Fibroblast of lung (primary cell): ENCODE measurements at regions not wholly inside any gene's neighbourhood (a gene's known extent, or its start where the extent isn't known, plus 50 kb on each side); places are given as distances from the start of the nearest gene placed in this dataset.

Experiments used
- DNase-seq, 2 donors: peaks; one replicate each; pipeline versions ENCODE4 v3.0.0 to v3.0.0-alpha.2; 2010; ENCODE audit warnings: low read depth in 2 of 2
- H2AFZ ChIP-seq: 2 replicates; pipeline ENCODE4 v1.5.1; 2012; ENCODE audit warnings: low read length, control low read depth, inconsistent platforms
- H3K27ac ChIP-seq: 2 replicates; pipeline ENCODE4 v1.5.1; 2011; ENCODE audit warnings: low read length, control low read depth; ENCODE audit not compliant: insufficient read depth
- H3K27me3 ChIP-seq: 2 replicates; pipeline ENCODE4 v1.5.1; 2011; ENCODE audit warnings: mild to moderate bottlenecking, low read length; ENCODE audit not compliant: control insufficient read depth, insufficient read depth
- H3K36me3 ChIP-seq: 2 replicates; pipeline ENCODE4 v1.5.1; 2011; ENCODE audit warnings: low read length; ENCODE audit not compliant: control insufficient read depth, insufficient read depth
- H3K4me1 ChIP-seq: 2 replicates; pipeline ENCODE4 v1.5.1; 2011; ENCODE audit warnings: low read length; ENCODE audit not compliant: control insufficient read depth, insufficient read depth; ENCODE audit errors: extremely low read depth
- H3K4me2 ChIP-seq: 2 replicates; pipeline ENCODE4 v1.5.1; 2011; ENCODE audit warnings: low read length, control low read depth; ENCODE audit not compliant: insufficient read depth; ENCODE audit errors: extremely low read depth
- H3K4me3 ChIP-seq, 4 experiments: fragments of 200-600 bp in 1 of 4; sonication (generic) in 1 of 4; replicated peaks in 1 of 4; 2 replicates each; pipeline ENCODE4 v1.5.1; 2011 to 2016; ENCODE audit warnings: low read length in 4 of 4, low read depth in 3 of 4, mild to moderate bottlenecking in 3 of 4, control low read depth in 2 of 4, inconsistent platforms in 1 of 4, mixed read lengths in 1 of 4; ENCODE audit not compliant: insufficient read depth in 1 of 4; ENCODE audit errors: control extremely low read depth in 1 of 4
- H3K79me2 ChIP-seq: 2 replicates; pipeline ENCODE4 v1.5.1; 2012; ENCODE audit warnings: mild to moderate bottlenecking, low read length, inconsistent platforms; ENCODE audit not compliant: control insufficient read depth, insufficient read depth
- H3K9ac ChIP-seq: 2 replicates; pipeline ENCODE4 v1.5.1; 2011; ENCODE audit warnings: mild to moderate bottlenecking, low read length, control low read depth; ENCODE audit not compliant: insufficient read depth
- H3K9me3 ChIP-seq: 2 replicates; pipeline ENCODE4 v1.5.1; 2012; ENCODE audit warnings: low read depth, low read length; ENCODE audit not compliant: control insufficient read depth, insufficient read depth
- H4K20me1 ChIP-seq: 2 replicates; pipeline ENCODE4 v1.5.1; 2011; ENCODE audit warnings: low read length; ENCODE audit not compliant: control insufficient read depth, insufficient read depth; ENCODE audit errors: extremely low read depth
- EZH2 ChIP-seq: IDR thresholded peaks from 2 replicates; pipeline ENCODE4 v1.5.1; 2012; ENCODE audit warnings: low read length, control low read depth, mild to moderate bottlenecking; ENCODE audit errors: missing control alignments
- TF ChIP-seq, protein P1 (sequence below), 2 donors: IDR thresholded peaks in 1 of 2; conservative IDR thresholded peaks in 1 of 2; 1 replicate in 1 of 2; 2 replicates in 1 of 2; pipeline ENCODE4 v1.5.1; 2011 to 2012; ENCODE audit warnings: low read length in 2 of 2, control low read depth in 1 of 2, inconsistent platforms in 1 of 2, low read depth in 1 of 2, mild to moderate bottlenecking in 1 of 2

DNA sequence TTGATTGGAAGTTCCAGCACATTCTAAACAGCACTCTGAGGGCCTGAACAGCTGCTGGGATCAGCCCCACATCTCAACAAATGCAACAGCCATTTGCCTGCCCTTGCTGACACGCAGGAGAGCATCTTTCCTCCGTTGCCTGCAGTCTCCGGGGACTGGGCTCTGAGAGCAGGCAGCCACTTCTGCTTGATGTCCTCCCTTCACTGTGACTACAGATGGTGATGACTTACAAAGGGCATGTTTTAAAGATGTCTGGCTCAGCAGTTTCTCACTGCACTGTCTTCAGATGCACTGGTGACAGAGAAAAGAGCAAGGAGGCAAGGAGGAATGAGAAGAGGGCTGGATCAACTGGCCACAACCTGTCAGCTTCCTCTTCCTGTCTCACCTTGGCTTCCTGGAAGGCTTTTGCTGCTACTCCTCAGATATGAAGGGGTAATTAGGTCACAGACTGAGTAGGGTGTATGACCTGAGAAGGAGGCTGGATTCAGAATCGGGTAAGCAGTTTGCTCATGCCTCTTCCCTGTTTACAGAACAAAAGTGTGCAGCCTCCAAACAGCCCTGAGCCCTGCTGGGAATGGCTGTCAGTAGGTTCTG is 143.5 kb upstream of the GHITM start:
- Histone ChIP-seq H3K4me1 (no peaks in the 10 kb centered on the region), H4K20me1 (no peaks in the 10 kb centered on the region), H3K4me3 (no peak overlapping the region), H3K36me3 (no peaks in the 10 kb centered on the region), H3K79me2 (no peaks in the 10 kb centered on the region), H3K9me3 (no peaks in the 10 kb centered on the region), H2AFZ (no peak overlapping the region), H3K27me3 (no peaks in the 10 kb centered on the region), H3K27ac (no peak overlapping the region), H3K4me2 (no peak overlapping the region), H3K9ac (no peak overlapping the region)
- no peak for DNase-seq
- TF ChIP-seq, protein P1, sequence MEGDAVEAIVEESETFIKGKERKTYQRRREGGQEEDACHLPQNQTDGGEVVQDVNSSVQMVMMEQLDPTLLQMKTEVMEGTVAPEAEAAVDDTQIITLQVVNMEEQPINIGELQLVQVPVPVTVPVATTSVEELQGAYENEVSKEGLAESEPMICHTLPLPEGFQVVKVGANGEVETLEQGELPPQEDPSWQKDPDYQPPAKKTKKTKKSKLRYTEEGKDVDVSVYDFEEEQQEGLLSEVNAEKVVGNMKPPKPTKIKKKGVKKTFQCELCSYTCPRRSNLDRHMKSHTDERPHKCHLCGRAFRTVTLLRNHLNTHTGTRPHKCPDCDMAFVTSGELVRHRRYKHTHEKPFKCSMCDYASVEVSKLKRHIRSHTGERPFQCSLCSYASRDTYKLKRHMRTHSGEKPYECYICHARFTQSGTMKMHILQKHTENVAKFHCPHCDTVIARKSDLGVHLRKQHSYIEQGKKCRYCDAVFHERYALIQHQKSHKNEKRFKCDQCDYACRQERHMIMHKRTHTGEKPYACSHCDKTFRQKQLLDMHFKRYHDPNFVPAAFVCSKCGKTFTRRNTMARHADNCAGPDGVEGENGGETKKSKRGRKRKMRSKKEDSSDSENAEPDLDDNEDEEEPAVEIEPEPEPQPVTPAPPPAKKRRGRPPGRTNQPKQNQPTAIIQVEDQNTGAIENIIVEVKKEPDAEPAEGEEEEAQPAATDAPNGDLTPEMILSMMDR (conservative IDR thresholded peaks at IDR 0.05 in 1 of 2, IDR thresholded peaks at IDR 0.05 in 1 of 2; ENCODE audit: low read depth in 1 of 2, low read length in 2 of 2), result no peak
- TF ChIP-seq EZH2, result no peak

DNA sequence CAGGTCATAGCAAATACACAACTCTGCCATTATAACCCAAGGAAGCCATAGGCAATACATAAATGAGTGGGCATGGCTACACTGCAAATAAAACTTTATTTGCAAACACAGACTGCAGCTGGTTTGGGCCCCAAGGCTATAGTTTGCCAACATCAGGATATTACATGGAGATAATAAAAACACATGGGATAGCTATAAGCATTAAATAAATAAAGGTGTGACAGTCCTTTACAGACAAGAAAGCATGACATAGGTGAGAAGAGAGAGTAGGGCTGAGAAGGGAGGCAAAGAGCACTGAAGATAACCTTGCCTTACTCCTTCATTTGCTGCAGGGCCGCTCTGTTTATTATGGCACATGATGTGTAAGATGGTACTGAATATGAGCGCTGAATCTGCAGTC is 135.1 kb upstream of the GHITM start:
- DNase-seq, result no peak
- no peak overlapping the region for H2AFZ ChIP-seq
- H3K4me3 ChIP-seq, result no peak overlapping the region
- TF ChIP-seq EZH2, result no peak
- TF ChIP-seq, protein P1 (conservative IDR thresholded peaks at IDR 0.05 in 1 of 2, IDR thresholded peaks at IDR 0.05 in 1 of 2; ENCODE audit: low read depth in 1 of 2, low read length in 2 of 2), result no peak
- no peak overlapping the region for H3K4me2 ChIP-seq
- no peaks in the 10 kb centered on the region for H3K36me3 ChIP-seq
- no peaks in the 10 kb centered on the region for H3K9me3 ChIP-seq
- H3K27ac ChIP-seq, result no peak overlapping the region
- no peaks in the 10 kb centered on the region for H3K79me2 ChIP-seq
- no peak overlapping the region for H3K9ac ChIP-seq
- no peaks in the 10 kb centered on the region for H3K27me3 ChIP-seq
- no peaks in the 10 kb centered on the region for H3K4me1 ChIP-seq
- H4K20me1 ChIP-seq, result no peaks in the 10 kb centered on the region

DNA sequence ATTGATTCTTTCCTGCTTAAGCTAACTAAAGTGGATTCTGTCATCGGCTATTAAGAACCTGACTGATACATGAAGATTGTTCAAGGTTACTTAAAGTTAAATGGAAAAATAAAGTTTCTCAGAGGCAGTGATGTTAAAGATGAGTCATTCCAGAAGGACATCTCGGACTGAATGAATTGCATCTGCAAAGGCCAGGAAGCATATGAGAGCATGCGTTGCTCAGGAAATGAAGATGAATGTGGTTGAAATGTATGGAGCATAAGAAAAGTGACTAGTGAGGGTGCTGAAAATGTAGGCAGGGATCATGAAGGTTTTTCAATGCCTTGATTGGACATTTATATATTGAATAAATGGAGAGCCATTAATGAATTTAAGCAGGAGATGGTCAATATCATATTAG is 133.9 kb upstream of the GHITM start:
- H3K4me1 ChIP-seq, result no peaks in the 10 kb centered on the region
- H3K9me3 ChIP-seq, result no peaks in the 10 kb centered on the region
- H3K9ac ChIP-seq, result no peak overlapping the region
- H2AFZ ChIP-seq, result no peak overlapping the region
- no peaks in the 10 kb centered on the region for H4K20me1 ChIP-seq
- H3K27ac ChIP-seq, result no peak overlapping the region
- no peaks in the 10 kb centered on the region for H3K27me3 ChIP-seq
- H3K4me2 ChIP-seq, result no peak overlapping the region
- H3K4me3 ChIP-seq, result no peak overlapping the region
- TF ChIP-seq, protein P1 (conservative IDR thresholded peaks at IDR 0.05 in 1 of 2, IDR thresholded peaks at IDR 0.05 in 1 of 2; ENCODE audit: low read depth in 1 of 2, low read length in 2 of 2), result no peak
- no peak for TF ChIP-seq EZH2
- H3K36me3 ChIP-seq, result no peaks in the 10 kb centered on the region
- H3K79me2 ChIP-seq, result no peaks in the 10 kb centered on the region
- no peak for DNase-seq
